ENCODE measurements at regions not wholly inside any gene's neighbourhood (a gene's known extent, or its start where the extent isn't known, plus 50 kb on each side); places are given as distances from the start of the nearest gene placed in this dataset.
"Not testable (repeated sequence)": the region's sequence is repeated elsewhere in the genome, so short reads cannot be mapped to it uniquely, and the experiment has no call there.

- no peak for DNase-seq
These were observed 233.2 kb upstream of the KLF3 start for GRCh38 chr4:38430841-38431240.

GRCh38 chr4:38442073-38442788, 221.8 kb upstream of the KLF3 start:
- no peak for DNase-seq

DNA sequence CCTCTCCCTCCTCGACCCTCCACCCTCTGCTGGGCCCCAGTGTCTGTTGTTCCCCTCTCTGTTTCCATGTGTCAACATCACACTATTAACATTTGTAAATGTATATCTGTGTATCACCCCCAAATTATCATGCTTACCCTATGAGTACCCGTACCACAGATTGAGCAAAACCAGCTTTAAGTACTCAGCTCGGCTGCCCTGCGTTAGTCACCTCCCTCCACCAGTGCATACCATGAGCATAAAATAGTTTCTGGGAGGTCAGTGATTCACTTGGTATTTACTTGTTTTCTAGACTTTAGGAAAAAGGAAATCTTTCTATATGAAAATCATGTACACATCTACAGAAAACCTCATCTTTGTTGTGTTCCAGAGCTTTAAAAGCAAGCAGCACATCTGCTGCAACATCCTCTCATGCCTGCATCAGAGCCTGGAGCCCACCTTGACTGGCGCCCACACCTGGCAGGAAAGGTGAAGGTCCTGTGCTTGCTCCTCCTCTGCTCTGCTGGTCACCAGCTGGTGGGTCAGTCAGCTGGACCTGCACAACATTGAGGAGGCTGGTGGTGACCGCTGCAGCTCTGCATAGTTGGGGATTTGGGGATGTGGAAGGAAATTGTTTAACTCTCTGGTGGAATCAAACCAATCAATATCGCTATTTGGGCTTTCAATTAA, 214.4 kb upstream of the KLF3 start:
- DNase-seq = peak; percentile 61

- no peak for DNase-seq
These were observed 212.0 kb upstream of the KLF3 start for GRCh38 chr4:38452009-38452408.

DNA sequence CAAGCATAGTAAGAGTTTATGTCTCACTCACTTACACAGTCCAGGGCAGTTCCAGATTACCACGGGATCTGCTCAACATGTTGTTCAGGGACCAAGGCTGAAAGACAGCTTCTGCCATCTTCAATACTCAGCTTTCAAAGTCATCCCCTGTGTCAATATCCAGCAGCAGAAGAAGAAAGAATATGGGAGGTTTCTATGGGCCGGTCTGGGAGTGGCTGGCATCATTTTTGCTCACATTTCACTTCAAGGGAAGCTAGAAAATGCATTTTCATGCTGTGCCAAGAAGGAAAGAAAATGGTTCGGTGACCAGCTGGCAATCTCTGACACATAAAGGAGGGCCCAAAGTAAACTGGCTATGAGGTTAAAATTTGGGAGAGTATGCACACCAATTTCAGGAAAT, 211.5 kb upstream of the KLF3 start:
- no peak for DNase-seq

DNA sequence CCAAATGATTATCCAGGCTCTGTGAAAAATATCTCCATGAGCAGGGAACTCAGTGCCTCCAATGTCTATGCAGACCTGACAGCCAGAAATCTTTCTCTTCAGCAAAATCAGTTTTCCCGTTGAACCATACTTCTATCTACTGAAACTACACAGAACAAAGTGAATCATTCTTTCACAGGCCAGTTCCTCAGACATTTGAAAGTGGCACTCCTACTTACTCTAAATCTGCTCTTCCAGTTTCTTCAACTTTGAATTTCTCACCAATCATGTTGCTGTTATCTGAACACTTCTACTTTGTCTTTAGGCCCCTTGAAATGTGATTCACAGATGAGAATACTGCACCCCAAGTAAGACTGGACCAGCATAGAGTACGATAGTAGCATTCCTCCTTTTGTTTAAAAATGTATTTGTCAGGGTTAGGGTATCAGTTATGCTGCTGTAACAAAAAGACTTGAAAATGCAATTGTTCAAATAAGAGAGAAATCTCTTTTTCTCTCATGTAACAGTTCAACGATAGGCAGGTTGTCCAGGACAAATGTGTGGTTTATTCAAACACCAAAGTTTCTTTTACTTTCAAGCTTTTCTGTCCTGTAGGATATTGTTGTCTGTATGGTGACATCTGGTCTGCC, 210.6 kb upstream of the KLF3 start:
- DNase-seq = no peak

DNA sequence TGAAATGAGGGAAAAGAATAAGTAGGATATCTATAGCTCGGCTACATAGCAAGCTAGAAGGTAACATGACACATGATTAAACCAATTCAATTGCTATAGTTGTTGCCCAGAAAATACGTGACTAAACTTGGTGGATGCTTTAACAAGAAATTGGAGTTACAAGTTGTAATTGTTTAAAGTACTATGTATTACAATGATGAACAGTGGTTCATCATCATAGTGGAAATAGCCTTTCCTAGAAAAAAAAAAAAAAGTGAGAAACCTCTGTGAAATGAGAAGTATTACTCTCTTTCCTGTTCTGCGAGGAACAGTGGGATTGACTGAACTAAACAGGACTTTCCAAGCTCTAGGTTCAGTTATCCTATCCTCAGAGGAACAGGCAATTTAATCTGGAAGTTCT, 209.7 kb upstream of the KLF3 start:
- DNase-seq = no peak

- no peak for DNase-seq
These were observed 208.7 kb upstream of the KLF3 start for GRCh38 chr4:38455092-38455862.

DNA sequence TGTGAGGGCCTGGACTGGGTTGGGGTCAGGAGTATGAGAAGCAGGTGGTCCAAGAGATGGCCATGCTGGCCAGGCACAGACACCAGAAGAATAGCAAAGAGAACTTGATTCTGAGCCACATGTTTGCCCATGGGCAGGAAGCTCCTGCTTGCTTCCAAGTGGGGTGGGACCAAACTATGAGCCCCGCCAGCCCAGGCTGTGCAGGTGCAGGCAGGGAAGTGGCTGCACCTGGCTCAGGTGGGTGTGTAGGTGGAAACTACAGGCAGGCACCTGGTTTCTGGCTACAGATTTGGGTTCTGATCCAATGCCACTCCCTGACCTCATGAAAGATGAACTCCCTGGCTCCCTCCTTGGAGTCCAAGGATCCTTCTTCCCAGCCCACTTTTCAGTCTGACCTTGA, 207.9 kb upstream of the KLF3 start:
- no peak for DNase-seq

DNA sequence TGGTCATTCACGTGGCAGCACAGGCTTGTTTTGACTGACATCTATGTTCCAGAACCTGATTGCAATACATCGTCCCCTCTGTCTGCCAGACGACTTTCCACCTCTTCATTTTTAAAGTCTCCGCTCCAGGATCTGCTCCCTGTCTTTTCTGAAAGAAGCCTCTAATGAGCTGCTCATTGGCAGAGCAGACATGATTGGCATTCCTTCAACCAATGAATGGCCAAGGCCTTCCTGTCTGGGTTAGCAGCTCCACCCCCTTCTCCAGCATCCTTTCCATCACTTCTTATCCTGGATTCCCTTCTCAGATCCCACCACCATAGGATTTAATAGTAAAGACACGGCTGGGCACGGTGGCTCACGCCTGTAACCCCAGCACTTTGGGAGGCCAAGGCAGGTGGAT, 202.7 kb upstream of the KLF3 start:
- peak; percentile 6 for DNase-seq

DNA sequence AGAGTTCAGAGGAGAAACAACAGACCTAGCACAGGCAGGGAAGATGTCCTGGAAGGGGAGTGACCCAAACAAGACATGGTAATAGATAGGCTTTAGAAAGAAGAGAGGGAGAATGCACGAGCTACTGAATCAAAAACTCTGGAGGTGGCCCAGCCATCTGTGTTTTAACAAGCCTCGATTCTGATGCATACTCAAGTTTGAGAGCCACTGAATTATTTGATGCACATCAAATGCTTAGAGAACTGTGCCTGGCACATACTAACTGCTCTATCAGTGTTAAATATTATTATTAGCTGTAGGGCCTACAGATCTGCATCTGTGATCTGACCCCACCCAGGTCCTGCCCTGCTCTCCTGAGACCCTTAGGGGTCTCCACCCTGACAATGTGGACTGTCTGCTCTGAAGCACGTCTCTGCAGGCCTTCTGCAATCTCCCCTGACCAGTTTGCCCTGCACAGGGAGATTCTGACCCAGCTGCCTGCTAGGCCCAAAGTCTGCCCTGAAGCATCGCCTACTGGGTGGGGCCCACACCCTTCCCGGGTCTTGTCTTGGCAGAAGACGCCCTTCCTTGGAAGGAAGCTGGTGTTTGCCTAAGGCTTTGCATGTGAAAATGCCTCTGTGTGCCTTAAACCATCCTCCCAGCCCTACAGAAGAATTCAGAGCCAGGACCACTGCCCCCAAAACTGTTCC, 201.5 kb upstream of the KLF3 start:
- DNase-seq = no peak

GRCh38 chr4:38463268-38463958, 200.6 kb upstream of the KLF3 start:
- DNase-seq = no peak

GRCh38 chr4:38464328-38464727, 199.7 kb upstream of the KLF3 start:
- DNase-seq = no peak

DNA sequence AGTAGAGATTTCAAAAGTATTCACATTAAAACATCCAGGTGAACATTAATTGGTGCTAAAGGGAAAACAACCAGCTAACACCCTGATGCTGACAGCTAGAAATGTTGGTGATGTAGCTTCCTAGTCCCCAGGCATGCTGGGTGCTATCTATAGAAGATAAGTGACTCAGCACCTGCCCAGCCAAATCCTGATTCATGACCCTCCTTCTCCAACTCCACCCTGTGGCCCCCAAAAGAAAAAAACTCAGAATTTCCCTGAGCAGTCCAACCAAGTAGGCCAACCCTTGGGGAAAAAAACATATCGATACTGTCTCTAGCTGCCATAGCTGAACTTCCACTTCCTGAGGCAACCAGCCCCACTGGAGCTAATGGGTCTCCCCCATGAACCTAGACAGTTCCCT, 197.6 kb upstream of the KLF3 start:
- DNase-seq = no peak

GRCh38 chr4:38467296-38467695, 196.7 kb upstream of the KLF3 start:
- no peak for DNase-seq

DNA sequence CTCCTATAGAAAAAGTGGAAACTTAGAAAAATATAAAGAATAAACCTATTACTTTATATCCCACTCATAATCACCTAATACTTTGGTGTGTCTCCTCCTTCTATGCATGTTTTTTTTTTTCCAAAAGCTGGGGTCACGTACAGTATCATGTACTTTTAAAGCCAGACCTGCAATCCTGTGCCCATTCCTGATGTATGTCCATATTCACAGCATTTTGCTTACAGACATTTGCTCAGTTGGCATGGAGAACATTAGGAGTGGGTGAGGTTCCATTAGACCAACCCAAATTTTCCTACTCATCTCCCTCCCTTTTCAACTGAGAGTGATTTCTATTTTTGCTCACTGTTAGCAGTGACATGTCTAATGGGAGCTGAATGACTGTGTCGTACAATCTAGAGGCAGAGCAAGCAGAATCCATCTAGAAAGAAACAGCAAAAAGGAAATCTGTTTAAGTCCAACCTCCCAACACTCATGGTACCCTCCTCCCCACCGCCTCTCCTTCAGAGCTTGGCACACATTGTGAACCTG, 195.6 kb upstream of the KLF3 start:
- DNase-seq = no peak

- no peak for DNase-seq
These were observed 194.6 kb upstream of the KLF3 start for GRCh38 chr4:38469410-38469809.

- no peak for DNase-seq
These were observed 193.2 kb upstream of the KLF3 start for GRCh38 chr4:38470735-38471262.

DNA sequence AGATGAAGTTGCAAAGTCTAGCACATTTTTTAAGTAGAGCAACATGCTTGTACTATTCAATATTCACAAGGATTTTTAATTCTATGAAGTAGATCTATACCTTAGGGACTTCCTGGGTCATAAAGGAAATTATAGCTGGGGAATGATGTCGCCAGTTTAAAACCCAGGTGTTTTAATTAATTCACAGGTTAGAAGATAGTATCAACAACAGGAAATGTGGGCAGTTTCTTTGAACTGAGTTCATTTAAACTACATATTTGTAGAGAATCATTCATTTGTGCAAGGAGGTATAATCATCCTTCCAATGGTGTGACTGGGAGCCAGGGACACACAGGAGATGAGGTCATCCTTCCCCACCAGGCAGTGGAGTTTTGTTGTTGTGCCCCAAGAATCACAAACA, 181.3 kb upstream of the KLF3 start:
- no peak for DNase-seq

DNA sequence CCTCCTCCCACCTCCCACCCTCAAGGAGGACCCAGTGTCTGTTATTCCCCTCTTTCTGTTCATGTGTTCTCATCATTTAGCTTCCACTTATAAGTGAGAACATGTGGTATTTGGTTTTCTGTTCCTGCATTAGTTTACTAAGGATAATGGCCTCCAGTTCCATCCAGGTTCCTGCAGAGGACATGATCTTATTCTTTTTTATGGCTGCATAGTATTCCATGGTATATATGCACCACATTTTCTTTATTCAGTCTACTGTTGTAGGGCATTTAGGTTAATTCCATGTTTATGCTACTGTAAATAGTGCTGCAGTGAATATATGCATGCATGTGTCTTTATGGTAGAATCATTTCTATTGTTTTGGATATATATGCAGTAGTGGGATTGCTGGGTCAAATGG, 180.4 kb upstream of the KLF3 start:
- DNase-seq = not testable (repeated sequence)
